Parathyroid adenoma (tissue), 2 donors: ENCODE measurements at regions not wholly inside any gene's neighbourhood (a gene's known extent, or its start where the extent isn't known, plus 50 kb on each side); places are given as distances from the start of the nearest gene placed in this dataset.

Experiments
- H2AFZ ChIP-seq: fragments of 300-600 bp; sonication (generic); one replicate; pipeline ENCODE4 v1.7.0; 2017; ENCODE audit warnings: antibody characterized with exemption, mild to moderate bottlenecking
- H3K27ac ChIP-seq: fragments of 300-600 bp; sonication (generic); one replicate; pipeline ENCODE4 v1.7.0; 2017
- H3K27me3 ChIP-seq: fragments of 300-600 bp; sonication (generic); one replicate; pipeline ENCODE4 v1.7.0; 2017; ENCODE audit warnings: low read length; ENCODE audit not compliant: control insufficient read depth, insufficient read depth
- H3K36me3 ChIP-seq: fragments of 300-600 bp; sonication (generic); one replicate; pipeline ENCODE4 v1.7.0; 2017; ENCODE audit warnings: low read length; ENCODE audit not compliant: control insufficient read depth, insufficient read depth
- H3K4me1 ChIP-seq: fragments of 300-600 bp; sonication (generic); one replicate; pipeline ENCODE4 v1.7.0; 2017; ENCODE audit warnings: control low read depth
- H3K4me2 ChIP-seq: fragments of 300-600 bp; sonication (generic); one replicate; pipeline ENCODE4 v1.7.0; 2017; ENCODE audit warnings: low read length
- H3K4me3 ChIP-seq: fragments of 300-600 bp; sonication (generic); one replicate; pipeline ENCODE4 v1.7.0; 2017; ENCODE audit warnings: low read depth, low read length
- H3K79me2 ChIP-seq: fragments of 300-600 bp; sonication (generic); one replicate; pipeline ENCODE4 v1.7.0; 2017; ENCODE audit warnings: control low read depth
- H3K9ac ChIP-seq: fragments of 300-600 bp; sonication (generic); one replicate; pipeline ENCODE4 v1.7.0; 2017; ENCODE audit warnings: mild to moderate bottlenecking
- H3K9me3 ChIP-seq: fragments of 300-600 bp; sonication (generic); one replicate; pipeline ENCODE4 v1.7.0; 2017; ENCODE audit warnings: low read length; ENCODE audit not compliant: control insufficient read depth
- TF ChIP-seq, protein P1 (sequence below): fragments of 300-600 bp; sonication (generic); IDR thresholded peaks from one replicate; pipeline ENCODE4 v1.7.0; 2017; ENCODE audit warnings: antibody characterized with exemption, mild to moderate bottlenecking
- donor health status: primary hyperparathyroidism.

- Histone ChIP-seq H2AFZ (peak overlapping the region; percentile 46), H3K4me3 (no peak overlapping the region), H3K27ac (peak overlapping the region; percentile 13)
These were observed 79.8 kb upstream of the LRPPRC start for GRCh38 chr2:44075541-44075940.

GRCh38 chr2:44077942-44078511, 82.2 kb upstream of the LRPPRC start:
- TF ChIP-seq, protein P1, sequence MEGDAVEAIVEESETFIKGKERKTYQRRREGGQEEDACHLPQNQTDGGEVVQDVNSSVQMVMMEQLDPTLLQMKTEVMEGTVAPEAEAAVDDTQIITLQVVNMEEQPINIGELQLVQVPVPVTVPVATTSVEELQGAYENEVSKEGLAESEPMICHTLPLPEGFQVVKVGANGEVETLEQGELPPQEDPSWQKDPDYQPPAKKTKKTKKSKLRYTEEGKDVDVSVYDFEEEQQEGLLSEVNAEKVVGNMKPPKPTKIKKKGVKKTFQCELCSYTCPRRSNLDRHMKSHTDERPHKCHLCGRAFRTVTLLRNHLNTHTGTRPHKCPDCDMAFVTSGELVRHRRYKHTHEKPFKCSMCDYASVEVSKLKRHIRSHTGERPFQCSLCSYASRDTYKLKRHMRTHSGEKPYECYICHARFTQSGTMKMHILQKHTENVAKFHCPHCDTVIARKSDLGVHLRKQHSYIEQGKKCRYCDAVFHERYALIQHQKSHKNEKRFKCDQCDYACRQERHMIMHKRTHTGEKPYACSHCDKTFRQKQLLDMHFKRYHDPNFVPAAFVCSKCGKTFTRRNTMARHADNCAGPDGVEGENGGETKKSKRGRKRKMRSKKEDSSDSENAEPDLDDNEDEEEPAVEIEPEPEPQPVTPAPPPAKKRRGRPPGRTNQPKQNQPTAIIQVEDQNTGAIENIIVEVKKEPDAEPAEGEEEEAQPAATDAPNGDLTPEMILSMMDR = no peak
- no peaks in the 10 kb centered on the region for H3K27me3 ChIP-seq
- H3K4me2 ChIP-seq = no peak overlapping the region
- H3K4me3 ChIP-seq = no peak overlapping the region
- no peaks in the 10 kb centered on the region for H3K36me3 ChIP-seq
- no peaks in the 10 kb centered on the region for H3K79me2 ChIP-seq
- no peak overlapping the region for H3K9ac ChIP-seq
- H3K4me1 ChIP-seq = peaks cover 17% of the 10 kb centered on the region
- peak overlapping the region; percentile 25 for H2AFZ ChIP-seq
- H3K9me3 ChIP-seq = no peaks in the 10 kb centered on the region
- no peak overlapping the region for H3K27ac ChIP-seq

More at GRCh38 chr2:44075541-44075940, 79.8 kb upstream of the LRPPRC start:
- Histone ChIP-seq H3K4me2 (no peak overlapping the region), H3K9me3 (no peaks in the 10 kb centered on the region), H3K27me3 (no peaks in the 10 kb centered on the region), H3K79me2 (no peaks in the 10 kb centered on the region), H3K4me1 (peaks cover 7% of the 10 kb centered on the region), H3K36me3 (no peaks in the 10 kb centered on the region), H3K9ac (no peak overlapping the region)
- TF ChIP-seq, protein P1 = no peak

- Histone ChIP-seq H3K4me3 (no peak overlapping the region), H3K27me3 (no peaks in the 10 kb centered on the region), H3K27ac (peak overlapping the region; percentile 67), H3K79me2 (no peaks in the 10 kb centered on the region), H3K9me3 (no peaks in the 10 kb centered on the region), H3K4me1 (peaks cover 20% of the 10 kb centered on the region), H3K4me2 (no peak overlapping the region), H3K36me3 (no peaks in the 10 kb centered on the region), H2AFZ (peak overlapping the region; percentile 73), H3K9ac (no peak overlapping the region)
- TF ChIP-seq, protein P1 = no peak
These were observed 83.9 kb upstream of the LRPPRC start for GRCh38 chr2:44079686-44080085.

- Histone ChIP-seq H3K9me3 (no peaks in the 10 kb centered on the region), H3K27me3 (no peaks in the 10 kb centered on the region), H3K4me2 (no peak overlapping the region), H3K27ac (no peak overlapping the region), H3K36me3 (no peaks in the 10 kb centered on the region), H3K79me2 (no peaks in the 10 kb centered on the region), H3K9ac (no peak overlapping the region), H2AFZ (no peak overlapping the region), H3K4me3 (no peak overlapping the region), H3K4me1 (peaks cover 42% of the 10 kb centered on the region)
- TF ChIP-seq, protein P1 = no peak
These were observed 85.6 kb upstream of the PPM1B start for GRCh38 chr2:44083054-44083453.

GRCh38 chr2:44084850-44085249, 83.8 kb upstream of the PPM1B start:
- Histone ChIP-seq H3K9ac (no peak overlapping the region), H3K36me3 (no peaks in the 10 kb centered on the region), H3K9me3 (no peaks in the 10 kb centered on the region), H3K4me3 (no peak overlapping the region), H2AFZ (peak overlapping the region; percentile 11), H3K79me2 (no peaks in the 10 kb centered on the region), H3K4me1 (peaks cover 44% of the 10 kb centered on the region), H3K27ac (peak overlapping the region; percentile 77), H3K4me2 (no peak overlapping the region), H3K27me3 (no peaks in the 10 kb centered on the region)
- TF ChIP-seq, protein P1 = no peak
